ENCODE measurements at regions not wholly inside any gene's neighbourhood (a gene's known extent, or its start where the extent isn't known, plus 50 kb on each side); places are given as distances from the start of the nearest gene placed in this dataset.
"Not testable (repeated sequence)": the region's sequence is repeated elsewhere in the genome, so short reads cannot be mapped to it uniquely, and the experiment has no call there.

- no peak for DNase-seq (ENCODE audit: low read depth)
These were observed 111.0 kb upstream of the ANKRD30BL start for GRCh38 chr2:132272713-132273112.

- DNase-seq (ENCODE audit: low read depth): not testable (repeated sequence)
These were observed 111.8 kb upstream of the ANKRD30BL start for GRCh38 chr2:132273585-132273984.

- DNase-seq (ENCODE audit: low read depth): no peak
These were observed 112.2 kb upstream of the ANKRD30BL start for GRCh38 chr2:132274000-132274399.

- no peak for DNase-seq (ENCODE audit: low read depth)
These were observed 113.6 kb upstream of the ANKRD30BL start for GRCh38 chr2:132275396-132275795.

GRCh38 chr2:132276571-132276981, 114.8 kb upstream of the ANKRD30BL start:
- no peak for DNase-seq (ENCODE audit: low read depth)

GRCh38 chr2:132278267-132278666, 116.5 kb upstream of the ANKRD30BL start:
- no peak for DNase-seq (ENCODE audit: low read depth)

GRCh38 chr2:132279344-132279743, 117.6 kb upstream of the ANKRD30BL start:
- DNase-seq (ENCODE audit: low read depth): no peak

GRCh38 chr2:132279930-132280615, 118.3 kb upstream of the ANKRD30BL start:
- no peak for DNase-seq (ENCODE audit: low read depth)

GRCh38 chr2:132280912-132281311, 119.2 kb upstream of the ANKRD30BL start:
- no peak for DNase-seq (ENCODE audit: low read depth)

GRCh38 chr2:132282104-132282503, 120.4 kb upstream of the ANKRD30BL start:
- DNase-seq (ENCODE audit: low read depth): not testable (repeated sequence)

GRCh38 chr2:132282911-132283310, 121.2 kb upstream of the ANKRD30BL start:
- no peak for DNase-seq (ENCODE audit: low read depth)

GRCh38 chr2:132286289-132286911, 124.6 kb upstream of the ANKRD30BL start:
- not testable (repeated sequence) for DNase-seq (ENCODE audit: low read depth)

GRCh38 chr2:132287910-132288309, 126.2 kb upstream of the ANKRD30BL start:
- DNase-seq (ENCODE audit: low read depth): not testable (repeated sequence)

GRCh38 chr2:132289138-132289537, 127.4 kb upstream of the ANKRD30BL start:
- DNase-seq (ENCODE audit: low read depth): not testable (repeated sequence)

GRCh38 chr2:132289812-132290211, 126.8 kb upstream of the GPR39 start:
- not testable (repeated sequence) for DNase-seq (ENCODE audit: low read depth)

GRCh38 chr2:132300592-132301378, 115.8 kb upstream of the GPR39 start:
- not testable (repeated sequence) for DNase-seq (ENCODE audit: low read depth)

- peak; percentile 67 for DNase-seq (ENCODE audit: low read depth)
These were observed 111.8 kb upstream of the GPR39 start for GRCh38 chr2:132304661-132305380.

- not testable (repeated sequence) for DNase-seq (ENCODE audit: low read depth)
These were observed 108.9 kb upstream of the GPR39 start for GRCh38 chr2:132307613-132308198.

- not testable (repeated sequence) for DNase-seq (ENCODE audit: low read depth)
These were observed 107.4 kb upstream of the GPR39 start for GRCh38 chr2:132309203-132309602.

GRCh38 chr2:132315546-132315945, 101.1 kb upstream of the GPR39 start:
- DNase-seq (ENCODE audit: low read depth): not testable (repeated sequence)

- not testable (repeated sequence) for DNase-seq (ENCODE audit: low read depth)
These were observed 99.5 kb upstream of the GPR39 start for GRCh38 chr2:132317026-132317680.
